Hepatocyte (in vitro differentiated cells): ENCODE measurements at regions not wholly inside any gene's neighbourhood (a gene's known extent, or its start where the extent isn't known, plus 50 kb on each side); places are given as distances from the start of the nearest gene placed in this dataset.

Experiments
- CTCF ChIP-seq: fragments of 200-600 bp; sonication (generic); IDR thresholded peaks from 2 replicates; pipeline ENCODE4 v1.5.1; 2016; ENCODE audit warnings: antibody characterized with exemption, mild to moderate bottlenecking; ENCODE audit not compliant: poor library complexity
- EZH2 ChIP-seq: fragments of 200-600 bp; sonication (generic); IDR thresholded peaks from 2 replicates; pipeline ENCODE4 v1.6.1; 2016; ENCODE audit warnings: antibody characterized with exemption, mild to moderate bottlenecking, borderline replicate concordance

- TF ChIP-seq CTCF (no peak), EZH2 (no peak)
These were observed 988.8 kb downstream of the RAPGEF2 start for GRCh38 chr4:160091631-160092030.
